Breast epithelium (tissue), 4 donors: ENCODE measurements at regions not wholly inside any gene's neighbourhood (a gene's known extent, or its start where the extent isn't known, plus 50 kb on each side); places are given as distances from the start of the nearest gene placed in this dataset.

Experiments used
- DNase-seq, 2 donors: peaks; one replicate each; pipeline ENCODE4 v3.0.0-alpha.2; 2019; ENCODE audit warnings: low spot score in 2 of 2
- H3K27ac ChIP-seq, 2 donors: fragments of 200-600 bp; sonication (generic) in 1 of 2; one replicate each; pipeline ENCODE4 v1.5.1; 2016 to 2019; ENCODE audit warnings: mild to moderate bottlenecking in 1 of 2
- H3K27me3 ChIP-seq, 2 donors: fragments of 200-600 bp; sonication (generic) in 1 of 2; one replicate each; pipeline versions ENCODE4 v1.5.1 to v1.6.0; 2017 to 2019; ENCODE audit warnings: control low read depth in 1 of 2, mild to moderate bottlenecking in 1 of 2
- H3K36me3 ChIP-seq: fragments of 200-600 bp; one replicate; pipeline ENCODE4 v1.5.1; 2019
- H3K4me1 ChIP-seq, 2 donors: fragments of 200-600 bp; sonication (generic); one replicate each; pipeline ENCODE4 v1.5.1; 2016 to 2019; ENCODE audit warnings: control low read depth in 1 of 2
- H3K4me3 ChIP-seq, 3 donors: fragments of 200-600 bp; sonication (generic); 1 replicate in 2 of 3; 2 replicates in 1 of 3; pipeline ENCODE4 v1.5.1; 2016 to 2019; ENCODE audit warnings: mild to moderate bottlenecking in 3 of 3, moderate library complexity in 2 of 3
- H3K9me3 ChIP-seq, 2 donors: fragments of 200-600 bp; sonication (generic) in 1 of 2; one replicate each; pipeline ENCODE4 v1.5.1; 2016 to 2019; ENCODE audit warnings: control low read depth in 1 of 2
- POLR2A ChIP-seq: fragments of 450-650 bp; IDR thresholded peaks from one replicate; pipeline ENCODE4 v1.6.1; 2016; ENCODE audit warnings: antibody characterized with exemption, mild to moderate bottlenecking, moderate library complexity
- POLR2AphosphoS5 ChIP-seq, 3 donors: sonication (generic); formaldehyde crosslinking; IDR thresholded peaks; one replicate each; pipeline ENCODE4 v1.6.1; 2017; ENCODE audit warnings: antibody characterized with exemption in 3 of 3
- intact Hi-C: fragments of 100-400 bp; cut with DNase I; formaldehyde crosslinking; loops from one replicate; pipeline ENCODE4 v1.15.1; 2023; ENCODE audit warnings: low total_unique reads
- TF ChIP-seq, protein P1 (sequence below), 3 donors: fragments of 450-650 bp; IDR thresholded peaks; one replicate each; pipeline ENCODE4 v1.5.1; 2016 to 2017; ENCODE audit warnings: antibody characterized with exemption in 3 of 3, mild to moderate bottlenecking in 3 of 3, moderate library complexity in 3 of 3

DNA sequence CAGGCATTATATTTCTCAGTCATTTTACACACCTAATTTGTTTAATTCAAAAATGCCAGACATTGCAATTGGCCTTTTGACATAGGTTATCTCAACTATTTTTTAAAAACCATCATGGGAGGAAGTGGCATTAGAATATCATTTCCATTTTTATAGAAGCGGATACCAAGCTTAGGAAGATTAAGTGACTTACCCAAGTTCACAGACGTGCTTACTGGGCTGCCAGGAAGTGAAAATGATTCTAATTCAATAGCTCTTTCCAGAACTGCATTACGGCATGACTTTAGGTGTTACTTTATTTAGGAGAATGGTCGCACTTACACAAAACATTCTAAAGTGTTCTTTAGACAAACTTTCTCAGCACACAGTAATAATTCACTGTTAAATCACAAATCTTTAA is 231.9 kb downstream of the KLF12 start:
- intact Hi-C loops, result no loop called here
- Histone ChIP-seq H3K4me1 (no peaks in the 10 kb centered on the region), H3K4me3 (no peak overlapping the region), H3K9me3 (no peaks in the 10 kb centered on the region), H3K27ac (no peak overlapping the region), H3K36me3 (no peaks in the 10 kb centered on the region), H3K27me3 (no peaks in the 10 kb centered on the region)
- TF ChIP-seq, protein P1, sequence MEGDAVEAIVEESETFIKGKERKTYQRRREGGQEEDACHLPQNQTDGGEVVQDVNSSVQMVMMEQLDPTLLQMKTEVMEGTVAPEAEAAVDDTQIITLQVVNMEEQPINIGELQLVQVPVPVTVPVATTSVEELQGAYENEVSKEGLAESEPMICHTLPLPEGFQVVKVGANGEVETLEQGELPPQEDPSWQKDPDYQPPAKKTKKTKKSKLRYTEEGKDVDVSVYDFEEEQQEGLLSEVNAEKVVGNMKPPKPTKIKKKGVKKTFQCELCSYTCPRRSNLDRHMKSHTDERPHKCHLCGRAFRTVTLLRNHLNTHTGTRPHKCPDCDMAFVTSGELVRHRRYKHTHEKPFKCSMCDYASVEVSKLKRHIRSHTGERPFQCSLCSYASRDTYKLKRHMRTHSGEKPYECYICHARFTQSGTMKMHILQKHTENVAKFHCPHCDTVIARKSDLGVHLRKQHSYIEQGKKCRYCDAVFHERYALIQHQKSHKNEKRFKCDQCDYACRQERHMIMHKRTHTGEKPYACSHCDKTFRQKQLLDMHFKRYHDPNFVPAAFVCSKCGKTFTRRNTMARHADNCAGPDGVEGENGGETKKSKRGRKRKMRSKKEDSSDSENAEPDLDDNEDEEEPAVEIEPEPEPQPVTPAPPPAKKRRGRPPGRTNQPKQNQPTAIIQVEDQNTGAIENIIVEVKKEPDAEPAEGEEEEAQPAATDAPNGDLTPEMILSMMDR (IDR thresholded peaks at IDR 0.05), result no peak
- TF ChIP-seq POLR2AphosphoS5 (IDR thresholded peaks at IDR 0.05) (no peak), POLR2A (no peak)
- DNase-seq, result no peak

DNA sequence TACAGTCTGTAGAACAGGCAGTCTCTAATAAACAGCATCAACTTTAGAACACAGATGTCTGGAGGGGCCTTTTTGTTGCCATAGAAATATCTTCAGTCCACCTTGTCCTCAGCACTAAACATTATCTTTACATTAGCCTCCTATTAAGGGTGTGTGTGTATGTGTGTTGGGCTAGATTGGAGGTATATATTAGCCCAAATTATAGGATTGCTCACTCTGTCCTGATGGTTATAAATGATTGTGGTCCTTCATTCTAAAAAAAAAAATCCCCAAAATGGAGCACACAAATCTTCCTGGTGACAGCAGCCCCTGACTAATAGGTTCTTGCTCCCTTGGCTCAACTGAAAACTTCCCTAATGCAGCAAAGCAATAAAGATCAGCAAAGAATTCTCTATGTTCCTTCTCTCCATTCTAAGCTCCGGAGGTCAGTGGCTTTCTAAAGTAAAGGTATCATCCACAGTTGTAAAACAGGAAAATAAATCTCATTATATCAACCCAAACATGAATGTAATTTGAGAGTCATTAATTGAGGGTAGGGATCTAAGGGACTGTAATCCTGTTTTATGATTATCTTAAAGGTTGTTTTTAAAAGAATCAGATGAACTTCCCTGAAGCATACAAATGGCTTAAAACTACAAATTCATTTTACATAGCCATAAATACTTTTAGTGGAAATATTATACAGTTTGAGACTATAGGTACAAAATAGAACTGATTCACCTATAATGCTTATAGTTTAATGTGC is 232.7 kb downstream of the KLF12 start:
- Histone ChIP-seq H3K9me3 (no peaks in the 10 kb centered on the region), H3K27ac (no peak overlapping the region), H3K36me3 (no peaks in the 10 kb centered on the region), H3K4me1 (no peaks in the 10 kb centered on the region), H3K4me3 (no peak overlapping the region), H3K27me3 (no peaks in the 10 kb centered on the region)
- no peak for DNase-seq
- TF ChIP-seq POLR2AphosphoS5 (IDR thresholded peaks at IDR 0.05) (no peak), POLR2A (no peak)
- TF ChIP-seq, protein P1 (IDR thresholded peaks at IDR 0.05), result no peak
- intact Hi-C loops, result no loop called here

DNA sequence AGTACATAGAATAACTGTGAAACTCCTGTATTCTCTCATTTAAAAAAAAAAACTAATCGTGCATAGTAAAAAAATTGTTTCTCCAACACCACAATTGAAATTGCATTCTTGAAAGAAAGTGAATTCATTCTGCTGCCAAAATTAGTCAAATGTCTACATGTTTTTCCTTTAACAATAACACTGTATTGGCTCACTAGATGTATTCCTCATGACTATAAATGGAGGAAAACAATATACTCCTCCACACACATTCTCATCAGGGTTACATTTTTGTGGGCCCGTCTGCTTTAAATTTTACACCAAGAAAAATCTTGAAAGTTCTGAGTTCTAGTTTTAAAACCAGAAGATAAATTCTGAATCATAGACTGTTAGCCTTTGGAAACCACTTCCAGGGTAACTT is 233.6 kb downstream of the KLF12 start:
- Histone ChIP-seq H3K4me3 (no peak overlapping the region), H3K9me3 (no peaks in the 10 kb centered on the region), H3K36me3 (no peaks in the 10 kb centered on the region), H3K27me3 (no peaks in the 10 kb centered on the region), H3K4me1 (no peaks in the 10 kb centered on the region), H3K27ac (no peak overlapping the region)
- DNase-seq, result no peak
- intact Hi-C loops, result no loop called here
- TF ChIP-seq POLR2AphosphoS5 (IDR thresholded peaks at IDR 0.05) (no peak), POLR2A (no peak)

DNA sequence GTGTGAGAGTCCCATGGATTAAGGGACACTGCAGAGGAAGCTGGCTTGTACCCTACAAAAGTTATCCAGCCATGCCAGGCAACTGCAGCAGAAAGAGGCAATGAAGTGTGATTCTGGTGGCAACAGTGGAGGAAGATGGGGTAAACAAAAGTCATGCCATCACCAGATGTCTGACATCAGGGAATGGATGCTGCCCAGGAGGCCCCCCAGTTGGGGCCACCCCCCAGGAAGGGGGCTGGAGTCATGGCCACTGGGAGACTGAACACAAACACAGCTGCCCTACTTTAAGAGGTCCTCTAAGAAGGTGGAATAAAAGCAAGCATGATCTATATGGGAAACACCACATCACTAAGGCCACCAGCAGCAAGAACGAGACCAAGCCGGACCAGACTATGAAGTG is 235.3 kb downstream of the KLF12 start:
- H3K27me3 ChIP-seq, result no peaks in the 10 kb centered on the region
- no peaks in the 10 kb centered on the region for H3K36me3 ChIP-seq
- no peaks in the 10 kb centered on the region for H3K4me1 ChIP-seq
- TF ChIP-seq, protein P1 (IDR thresholded peaks at IDR 0.05), result no peak
- TF ChIP-seq POLR2A, result no peak
- TF ChIP-seq POLR2AphosphoS5 (IDR thresholded peaks at IDR 0.05), result no peak
- H3K27ac ChIP-seq, result no peak overlapping the region
- no peaks in the 10 kb centered on the region for H3K9me3 ChIP-seq
- intact Hi-C loops, result no loop called here
- DNase-seq, result no peak
- H3K4me3 ChIP-seq, result no peak overlapping the region

DNA sequence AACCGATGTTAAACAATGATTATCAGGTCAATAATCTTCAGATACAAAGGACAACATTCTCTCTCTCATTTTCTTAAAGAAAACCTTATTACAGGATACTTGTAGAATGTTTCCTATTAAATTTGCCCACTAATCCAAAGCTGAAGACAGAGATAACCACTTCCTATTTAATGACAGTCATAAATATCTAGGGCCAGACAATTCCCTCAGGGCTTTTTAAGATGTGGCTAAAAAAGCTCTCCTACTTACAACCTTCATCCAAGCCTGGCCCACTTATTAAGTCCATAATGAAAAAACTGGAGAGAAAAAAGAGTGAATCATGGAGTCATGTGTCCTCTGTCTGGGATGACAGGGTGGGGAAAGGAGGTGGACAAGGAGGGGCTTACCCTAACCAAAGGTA is 235.9 kb downstream of the KLF12 start:
- no peak for DNase-seq

More for the DNA sequence above, 235.9 kb downstream of the KLF12 start:
- Histone ChIP-seq H3K4me3 (no peak overlapping the region), H3K9me3 (no peaks in the 10 kb centered on the region), H3K27ac (no peak overlapping the region), H3K36me3 (no peaks in the 10 kb centered on the region), H3K4me1 (no peaks in the 10 kb centered on the region), H3K27me3 (no peaks in the 10 kb centered on the region)
- TF ChIP-seq POLR2A (no peak), POLR2AphosphoS5 (IDR thresholded peaks at IDR 0.05) (no peak)
- TF ChIP-seq, protein P1 (IDR thresholded peaks at IDR 0.05), result no peak
- intact Hi-C loops, result no loop called here
